Psoas muscle (tissue), 7 donors: ENCODE measurements at regions not wholly inside any gene's neighbourhood (a gene's known extent, or its start where the extent isn't known, plus 50 kb on each side); places are given as distances from the start of the nearest gene placed in this dataset.

Source experiments
- ATAC-seq, 4 donors: fragments of 200-7000 bp; cut with Tn5 transposase; one replicate each; pipeline ENCODE4 v1.9.1; 2020; ENCODE audit warnings: moderate library complexity in 3 of 4, mild to moderate bottlenecking in 2 of 4
- DNase-seq, 2 donors: peaks; one replicate each; pipeline ENCODE4 v3.0.0-alpha.2; 2020
- H3K27ac ChIP-seq: fragments of 200-600 bp; one replicate; pipeline ENCODE4 v1.8.0; 2022
- H3K27me3 ChIP-seq, 3 donors: fragments of 200-600 bp in 1 of 3; one replicate each; pipeline versions ENCODE4 v1.6.1 to v1.8.0; 2013 to 2022; ENCODE audit warnings: low read length in 2 of 3, mild to moderate bottlenecking in 2 of 3, moderate library complexity in 1 of 3; ENCODE audit not compliant: insufficient read depth in 3 of 3
- H3K36me3 ChIP-seq, 2 donors: fragments of 200-600 bp in 1 of 2; one replicate each; pipeline versions ENCODE4 v1.6.1 to v1.8.0; 2013 to 2022; ENCODE audit warnings: low read depth in 1 of 2, mild to moderate bottlenecking in 1 of 2, moderate library complexity in 1 of 2; ENCODE audit not compliant: insufficient read depth in 1 of 2
- H3K4me1 ChIP-seq: fragments of 200-600 bp; one replicate; pipeline ENCODE4 v1.8.0; 2022
- H3K4me3 ChIP-seq: fragments of 200-600 bp; one replicate; pipeline ENCODE4 v1.8.0; 2022; ENCODE audit warnings: mild to moderate bottlenecking
- H3K9me3 ChIP-seq: fragments of 200-600 bp; one replicate; pipeline ENCODE4 v1.8.0; 2022
- WGBS, 3 donors: extraction: QIAGEN DNeasy Blood & Tissue Kit; methylation state at CpG; one replicate each; pipeline versions ENCODE4 v1.1.6 to v1.1.7; 2013; 5-methylcytosine and 5-hydroxymethylcytosine counted together
- intact Hi-C, 2 donors: fragments of 100-400 bp; cut with DNase I; formaldehyde crosslinking; loops; one replicate each; pipeline versions ENCODE4 v1.11.0 to v1.14.2; 2022
- TF ChIP-seq, protein P1 (sequence below): fragments of 200-600 bp; IDR thresholded peaks from one replicate; pipeline ENCODE4 v1.8.0; 2022; ENCODE audit warnings: antibody characterized with exemption
- donor health status: healthy with polysubstance abuse.
- donor health status: DM: no; HTN: no; CAD: no; lungs with moderate emphysema.
- donor health status: Bipolar disorder and iron deficiency.
- donor health status: healthy.
- donor health status: DM: yes; HTN: yes; CAD: no.
- donor health status: DM: no; HTN: no; CAD: no.
- donor health status: DM: yes; HTN: yes; CAD: no.

DNA sequence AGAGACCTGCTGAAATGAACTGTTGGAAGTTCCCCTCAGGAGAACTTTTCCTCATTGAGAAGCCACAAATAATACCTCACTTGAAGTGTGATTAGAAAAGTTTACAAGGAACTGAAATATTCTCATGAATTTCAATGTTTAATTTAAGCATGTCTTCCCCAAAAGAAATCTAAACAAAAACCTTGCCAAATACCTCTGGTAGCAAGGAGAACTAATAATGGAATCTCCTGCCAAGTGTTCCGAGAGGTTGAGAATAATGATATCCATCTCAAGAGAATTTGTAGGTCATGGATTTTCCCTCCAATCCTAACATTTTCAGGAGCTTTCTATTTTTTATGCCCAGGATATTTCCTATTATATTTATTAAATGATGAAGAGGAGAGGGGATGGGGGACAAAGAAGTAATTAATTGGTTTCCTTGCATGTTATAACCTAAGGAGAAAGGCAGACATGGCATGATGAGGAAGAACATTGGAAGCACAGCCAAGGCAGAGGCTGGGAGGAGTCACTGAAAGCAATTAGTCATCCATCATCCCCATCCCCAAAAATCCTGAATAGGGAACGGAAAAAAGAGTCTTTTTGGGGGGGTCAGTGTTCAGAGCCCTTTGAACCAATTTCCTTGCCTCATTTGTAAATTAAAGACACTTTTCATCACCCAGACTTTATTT lies 93.6 kb upstream of the IL6 start:
- WGBS, 3 donors = 39 to 52% (median 49%) methylated on average over 2 of the region's 2 CpGs
- TF ChIP-seq, protein P1, sequence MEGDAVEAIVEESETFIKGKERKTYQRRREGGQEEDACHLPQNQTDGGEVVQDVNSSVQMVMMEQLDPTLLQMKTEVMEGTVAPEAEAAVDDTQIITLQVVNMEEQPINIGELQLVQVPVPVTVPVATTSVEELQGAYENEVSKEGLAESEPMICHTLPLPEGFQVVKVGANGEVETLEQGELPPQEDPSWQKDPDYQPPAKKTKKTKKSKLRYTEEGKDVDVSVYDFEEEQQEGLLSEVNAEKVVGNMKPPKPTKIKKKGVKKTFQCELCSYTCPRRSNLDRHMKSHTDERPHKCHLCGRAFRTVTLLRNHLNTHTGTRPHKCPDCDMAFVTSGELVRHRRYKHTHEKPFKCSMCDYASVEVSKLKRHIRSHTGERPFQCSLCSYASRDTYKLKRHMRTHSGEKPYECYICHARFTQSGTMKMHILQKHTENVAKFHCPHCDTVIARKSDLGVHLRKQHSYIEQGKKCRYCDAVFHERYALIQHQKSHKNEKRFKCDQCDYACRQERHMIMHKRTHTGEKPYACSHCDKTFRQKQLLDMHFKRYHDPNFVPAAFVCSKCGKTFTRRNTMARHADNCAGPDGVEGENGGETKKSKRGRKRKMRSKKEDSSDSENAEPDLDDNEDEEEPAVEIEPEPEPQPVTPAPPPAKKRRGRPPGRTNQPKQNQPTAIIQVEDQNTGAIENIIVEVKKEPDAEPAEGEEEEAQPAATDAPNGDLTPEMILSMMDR = no peak
- no peak overlapping the region for H3K27ac ChIP-seq
- ATAC-seq = no peak
- no peaks in the 10 kb centered on the region for H3K4me1 ChIP-seq
- H3K27me3 ChIP-seq = no peaks in the 10 kb centered on the region
- H3K4me3 ChIP-seq = no peak overlapping the region
- DNase-seq = no peak
- no peaks in the 10 kb centered on the region for H3K9me3 ChIP-seq
- no peaks in the 10 kb centered on the region for H3K36me3 ChIP-seq
- intact Hi-C loops = no loop called here

DNA sequence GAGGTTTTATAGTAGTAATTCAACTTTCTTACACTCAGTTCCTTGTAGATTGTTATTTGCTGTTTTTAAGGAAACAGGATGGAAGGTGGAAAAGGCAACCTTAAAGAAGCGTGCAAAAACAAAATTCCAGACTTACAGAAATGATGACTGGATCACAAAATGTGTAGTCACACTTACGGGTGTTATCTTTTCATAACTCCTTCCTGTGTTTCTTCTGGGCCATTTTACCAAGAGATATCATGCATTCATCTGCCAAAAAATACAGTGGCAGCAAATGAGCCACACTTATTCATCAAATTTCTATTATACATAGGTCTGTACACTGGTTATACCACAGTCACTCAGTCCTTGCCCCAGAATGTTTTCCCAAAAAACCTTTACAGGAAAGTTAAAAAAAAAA lies 94.3 kb upstream of the IL6 start:
- WGBS, 3 donors = 69 to 83% (median 75%) methylated on average over 2 of the region's 2 CpGs
- ATAC-seq (no peak), DNase-seq (no peak)
- H3K27me3 ChIP-seq = no peaks in the 10 kb centered on the region
- H3K9me3 ChIP-seq = no peaks in the 10 kb centered on the region
- no peaks in the 10 kb centered on the region for H3K36me3 ChIP-seq
- no peak overlapping the region for H3K4me3 ChIP-seq
- no peaks in the 10 kb centered on the region for H3K4me1 ChIP-seq
- intact Hi-C loops = no loop called here
- TF ChIP-seq, protein P1 = no peak
- H3K27ac ChIP-seq = no peak overlapping the region

DNA sequence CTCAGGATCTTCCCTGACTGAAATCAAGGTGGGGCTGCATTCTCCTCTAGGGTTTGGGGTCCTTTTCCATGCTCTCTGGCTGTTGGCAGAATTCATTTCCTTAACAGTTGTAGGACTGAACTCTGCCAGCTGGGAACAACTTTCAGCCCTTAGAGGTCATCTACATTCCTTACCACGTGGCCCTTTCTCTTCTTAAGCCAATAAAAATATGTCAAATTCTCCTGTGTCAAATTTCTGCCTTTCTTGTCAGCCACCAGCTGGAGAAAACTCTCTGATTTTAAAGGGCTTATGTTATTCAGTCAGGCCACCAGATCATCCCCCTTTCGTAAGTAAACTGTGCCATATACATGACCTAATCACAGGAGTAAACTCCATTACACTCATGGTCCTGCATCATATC lies 95.3 kb upstream of the IL6 start:
- no peak overlapping the region for H3K27ac ChIP-seq

DNA sequence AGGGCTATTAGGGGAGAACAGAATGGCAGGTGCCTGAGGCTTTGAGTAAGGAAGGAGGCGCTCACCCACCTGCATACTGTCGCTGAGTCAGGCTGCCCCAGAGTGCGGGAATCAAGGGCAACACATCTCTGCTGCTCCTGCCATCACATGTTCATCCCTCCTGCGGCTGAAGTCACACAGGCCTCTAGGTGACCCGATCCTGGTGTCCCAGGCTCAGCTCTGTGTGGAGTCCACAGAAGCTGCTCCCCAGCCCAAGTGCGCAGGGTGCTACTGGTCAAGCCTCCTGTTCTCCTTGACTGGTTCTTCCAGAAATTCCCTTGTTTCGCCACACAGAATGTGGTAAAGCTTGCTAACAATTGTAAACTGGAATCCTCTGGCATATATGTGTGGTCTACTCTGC lies 96.9 kb upstream of the IL6 start:
- TF ChIP-seq, protein P1 = no peak
- ATAC-seq (no peak), DNase-seq (no peak)
- WGBS, 3 donors = 98 to 99% (median 98%) methylated on average over 7 of the region's 7 CpGs
- Histone ChIP-seq H3K36me3 (no peaks in the 10 kb centered on the region), H3K9me3 (no peaks in the 10 kb centered on the region), H3K4me1 (no peaks in the 10 kb centered on the region), H3K4me3 (no peak overlapping the region), H3K27me3 (no peaks in the 10 kb centered on the region), H3K27ac (no peak overlapping the region)
- intact Hi-C loops = no loop called here

More for the DNA sequence above, 95.3 kb upstream of the IL6 start:
- 48 to 49% (median 49%) methylated on average over 2 of the region's 2 CpGs for WGBS, 3 donors
- Histone ChIP-seq H3K36me3 (no peaks in the 10 kb centered on the region), H3K9me3 (no peaks in the 10 kb centered on the region), H3K27me3 (no peaks in the 10 kb centered on the region), H3K4me1 (no peaks in the 10 kb centered on the region), H3K4me3 (no peak overlapping the region)
- intact Hi-C loops = no loop called here
- TF ChIP-seq, protein P1 = no peak
- no peak for DNase-seq
- no peak for ATAC-seq

DNA sequence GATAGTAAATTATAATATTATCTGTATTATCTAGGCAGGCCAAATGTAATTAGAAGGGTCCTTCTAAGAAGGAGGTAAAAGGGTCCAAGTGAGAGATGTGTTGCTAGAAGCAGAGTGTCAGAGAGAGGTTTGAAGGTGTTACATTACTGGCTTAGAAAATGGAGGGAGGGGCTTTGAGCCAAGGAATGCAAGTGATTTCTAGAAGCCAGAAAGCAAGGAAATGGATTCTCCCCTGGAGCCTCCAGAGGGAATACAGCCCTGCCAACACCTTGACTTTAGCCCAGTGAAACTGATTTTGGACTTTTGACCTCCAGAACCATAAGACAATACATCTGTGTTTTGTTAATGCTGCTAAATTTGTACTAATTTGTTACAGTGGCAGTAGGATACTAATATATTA lies 97.9 kb upstream of the IL6 start:
- intact Hi-C loops = no loop called here
- Histone ChIP-seq H3K27ac (no peak overlapping the region), H3K9me3 (no peaks in the 10 kb centered on the region), H3K4me1 (no peaks in the 10 kb centered on the region), H3K27me3 (no peaks in the 10 kb centered on the region), H3K4me3 (no peak overlapping the region), H3K36me3 (no peaks in the 10 kb centered on the region)
- ATAC-seq = no peak
- DNase-seq = no peak
- TF ChIP-seq, protein P1 = no peak
